ENCODE measurements at regions not wholly inside any gene's neighbourhood (a gene's known extent, or its start where the extent isn't known, plus 50 kb on each side); places are given as distances from the start of the nearest gene placed in this dataset.

GRCh38 chr6:90835596-90836212 is 248.8 kb upstream of the MAP3K7 start:
- TF ChIP-seq POLR2AphosphoS5 (IDR thresholded peaks at IDR 0.05; ENCODE audit: low read depth): no peak
- TF ChIP-seq, protein P1, sequence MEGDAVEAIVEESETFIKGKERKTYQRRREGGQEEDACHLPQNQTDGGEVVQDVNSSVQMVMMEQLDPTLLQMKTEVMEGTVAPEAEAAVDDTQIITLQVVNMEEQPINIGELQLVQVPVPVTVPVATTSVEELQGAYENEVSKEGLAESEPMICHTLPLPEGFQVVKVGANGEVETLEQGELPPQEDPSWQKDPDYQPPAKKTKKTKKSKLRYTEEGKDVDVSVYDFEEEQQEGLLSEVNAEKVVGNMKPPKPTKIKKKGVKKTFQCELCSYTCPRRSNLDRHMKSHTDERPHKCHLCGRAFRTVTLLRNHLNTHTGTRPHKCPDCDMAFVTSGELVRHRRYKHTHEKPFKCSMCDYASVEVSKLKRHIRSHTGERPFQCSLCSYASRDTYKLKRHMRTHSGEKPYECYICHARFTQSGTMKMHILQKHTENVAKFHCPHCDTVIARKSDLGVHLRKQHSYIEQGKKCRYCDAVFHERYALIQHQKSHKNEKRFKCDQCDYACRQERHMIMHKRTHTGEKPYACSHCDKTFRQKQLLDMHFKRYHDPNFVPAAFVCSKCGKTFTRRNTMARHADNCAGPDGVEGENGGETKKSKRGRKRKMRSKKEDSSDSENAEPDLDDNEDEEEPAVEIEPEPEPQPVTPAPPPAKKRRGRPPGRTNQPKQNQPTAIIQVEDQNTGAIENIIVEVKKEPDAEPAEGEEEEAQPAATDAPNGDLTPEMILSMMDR (IDR thresholded peaks at IDR 0.05; ENCODE audit: insufficient read depth, low read length): no peak
- TF ChIP-seq GABPA (IDR thresholded peaks at IDR 0.05; ENCODE audit: low read depth): no peak
